HG03135 (cell line): ENCODE measurements at regions not wholly inside any gene's neighbourhood (a gene's known extent, or its start where the extent isn't known, plus 50 kb on each side); places are given as distances from the start of the nearest gene placed in this dataset.

ENCODE experiments used
- ATAC-seq: cut with Tn5 transposase; IDR thresholded peaks from one replicate; pipeline ENCODE4 v1.9.1; 2021; ENCODE audit warnings: mild to moderate bottlenecking, moderate library complexity; ENCODE audit not compliant: unreplicated experiment

DNA sequence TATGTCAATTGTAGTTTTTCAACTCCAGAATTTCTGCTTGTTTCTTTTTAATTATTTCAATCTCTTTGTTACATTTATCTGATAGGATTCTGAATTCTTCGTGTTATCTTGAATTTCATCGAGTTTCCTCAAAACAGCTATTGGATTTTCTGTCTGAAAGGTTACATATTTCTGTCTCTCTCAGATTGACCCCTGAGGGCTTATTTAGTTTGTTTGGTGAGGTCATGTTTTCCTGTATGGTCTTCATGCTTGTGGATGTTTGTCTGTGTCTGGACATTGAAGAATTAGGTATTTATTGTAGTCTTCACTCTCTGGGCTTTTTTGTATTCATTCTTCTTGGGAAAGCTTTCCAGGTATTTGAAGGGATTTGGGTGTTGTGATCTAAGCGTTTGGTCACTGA lies 85.6 kb downstream of the SNAPC1 start:
- ATAC-seq: no peak

DNA sequence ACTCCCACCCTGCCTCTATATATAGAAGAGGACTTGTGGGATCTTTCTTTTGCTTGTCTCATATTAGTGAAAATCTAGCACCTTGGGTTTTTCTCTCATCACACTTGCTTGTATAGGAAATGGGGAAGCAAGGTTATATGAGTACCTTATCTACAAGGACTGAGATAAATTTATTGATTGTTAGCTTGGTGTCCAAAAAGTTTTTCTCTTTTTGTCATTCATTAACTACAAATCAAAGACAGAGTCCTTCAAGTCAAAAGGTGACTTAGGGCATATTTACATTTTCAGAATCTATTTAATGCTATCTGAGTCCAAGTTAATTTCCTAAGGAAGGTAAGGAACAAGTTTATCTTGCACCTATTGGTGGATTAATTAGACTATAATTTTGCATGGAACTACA lies 92.7 kb downstream of the SNAPC1 start:
- ATAC-seq: no peak

DNA sequence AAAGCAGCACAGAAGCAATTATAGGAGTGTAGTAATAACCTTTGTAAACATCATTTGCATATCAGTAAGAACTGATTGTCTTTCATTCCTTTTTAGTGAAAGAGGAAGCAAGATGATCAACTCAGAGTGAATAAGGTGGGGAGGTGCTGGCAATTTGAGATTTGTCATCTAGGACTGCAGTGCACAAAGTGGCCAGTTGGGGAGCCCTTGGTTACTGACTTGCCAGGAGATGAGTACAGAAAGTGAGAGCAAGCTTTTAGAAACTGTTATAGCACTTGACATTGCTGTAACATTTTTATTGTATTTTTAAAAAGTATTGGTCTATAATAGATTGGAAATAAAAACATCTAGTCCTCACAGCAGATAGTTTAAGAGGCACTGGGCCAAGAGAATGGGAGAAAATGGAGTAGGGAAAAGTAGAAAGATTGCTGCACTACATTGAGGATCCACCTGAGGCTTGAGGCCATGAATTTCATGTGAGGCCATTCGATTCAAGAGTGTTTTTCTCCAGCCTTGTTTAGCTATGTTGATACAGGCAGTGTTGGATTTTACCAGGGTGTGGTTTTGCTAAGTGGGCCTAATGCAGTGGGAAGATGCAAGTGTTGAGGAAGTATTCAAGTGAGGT lies 98.2 kb downstream of the SNAPC1 start:
- ATAC-seq: peak; percentile 97

DNA sequence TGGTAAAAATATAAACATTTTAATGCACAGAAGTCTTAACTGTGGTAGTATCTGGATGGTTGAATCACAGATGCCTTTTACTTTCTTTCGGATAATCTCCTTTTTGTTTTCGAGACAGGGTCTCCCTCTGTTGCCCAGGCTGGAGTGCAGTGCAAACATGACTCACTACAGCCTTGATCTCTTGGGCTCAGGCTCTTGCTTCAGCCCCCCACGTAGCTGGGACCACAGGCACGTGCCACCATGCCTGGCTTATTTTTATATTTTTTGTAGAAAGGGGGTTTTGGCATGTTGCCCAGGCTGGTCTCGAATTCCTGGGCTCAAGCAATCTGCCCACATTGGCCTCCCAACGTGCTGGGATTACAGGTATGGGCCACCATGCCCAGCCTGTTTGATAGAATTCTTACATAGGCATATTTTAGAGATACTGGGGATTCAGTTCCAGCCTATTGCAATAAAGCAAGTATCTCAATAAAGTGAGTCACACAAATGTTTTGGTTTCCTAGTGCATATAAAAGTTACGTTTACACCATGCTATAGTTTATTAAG lies 99.2 kb downstream of the SNAPC1 start:
- ATAC-seq: no peak

- ATAC-seq: no peak
Observed at GRCh38 chr14:61864329-61864898, 102.2 kb downstream of the SNAPC1 start.

DNA sequence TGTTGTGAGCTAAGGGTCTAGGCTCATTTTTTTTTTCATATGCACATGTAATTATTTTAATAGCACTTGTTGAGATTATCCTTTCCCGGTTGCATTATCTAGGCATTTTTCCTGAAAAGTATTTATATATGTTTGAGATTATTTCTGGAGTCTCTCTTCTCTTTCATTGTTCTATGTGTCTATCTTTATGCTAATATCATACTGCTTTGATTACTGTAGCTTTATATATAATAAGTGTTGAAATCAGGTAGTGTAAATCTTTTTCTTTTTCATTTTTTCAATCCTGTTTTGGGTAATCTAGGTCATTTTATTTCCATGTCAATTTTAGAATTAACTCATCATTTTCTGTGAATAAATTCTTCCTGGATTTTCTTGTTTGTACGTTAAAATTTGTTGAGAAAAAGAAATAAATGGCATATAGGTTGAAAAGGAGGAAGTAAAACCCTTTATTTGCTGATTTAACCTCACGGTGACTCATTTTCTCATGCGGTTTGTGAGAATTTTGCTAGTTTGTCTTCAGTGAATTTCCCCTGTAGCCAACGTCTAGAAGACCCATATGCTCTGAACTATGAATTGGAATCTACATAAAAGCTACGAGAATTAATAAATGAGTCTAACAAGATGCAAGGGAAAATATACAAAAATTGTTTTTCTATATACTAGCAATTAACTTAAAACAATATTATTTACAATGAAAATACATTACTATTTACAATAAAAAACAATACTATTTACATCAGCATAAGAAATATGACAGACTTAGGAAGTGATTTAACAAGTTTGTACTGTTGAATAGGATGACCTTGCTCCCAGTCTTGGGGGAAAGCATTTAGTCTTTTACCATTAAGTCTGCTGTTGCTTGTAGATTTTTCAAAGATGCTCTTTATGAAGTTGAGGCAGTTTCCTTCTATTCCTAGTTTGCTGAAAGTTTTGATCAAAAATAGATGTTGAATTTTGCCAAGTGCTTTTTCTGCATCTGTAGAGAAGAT lies 105.0 kb downstream of the SNAPC1 start:
- peak; percentile 92 for ATAC-seq

DNA sequence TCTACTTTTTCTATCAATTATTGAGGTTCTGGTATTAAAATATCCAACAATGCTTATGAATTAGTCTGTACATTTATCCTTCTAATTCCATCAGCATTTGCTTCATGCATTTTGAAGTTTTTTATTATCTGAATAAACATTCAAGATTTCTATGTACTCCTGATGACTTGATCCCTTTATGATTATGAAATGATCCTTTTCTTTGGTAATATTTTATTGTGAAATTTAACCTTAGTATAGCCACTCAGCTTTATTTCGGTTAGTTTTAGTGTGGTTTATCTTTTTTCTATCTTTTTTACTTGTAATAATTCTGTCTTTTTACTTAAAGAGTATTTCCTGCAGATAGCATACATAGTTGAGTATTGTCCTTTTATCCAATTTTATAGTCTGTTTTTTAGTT lies 106.6 kb downstream of the SNAPC1 start:
- ATAC-seq: no peak

DNA sequence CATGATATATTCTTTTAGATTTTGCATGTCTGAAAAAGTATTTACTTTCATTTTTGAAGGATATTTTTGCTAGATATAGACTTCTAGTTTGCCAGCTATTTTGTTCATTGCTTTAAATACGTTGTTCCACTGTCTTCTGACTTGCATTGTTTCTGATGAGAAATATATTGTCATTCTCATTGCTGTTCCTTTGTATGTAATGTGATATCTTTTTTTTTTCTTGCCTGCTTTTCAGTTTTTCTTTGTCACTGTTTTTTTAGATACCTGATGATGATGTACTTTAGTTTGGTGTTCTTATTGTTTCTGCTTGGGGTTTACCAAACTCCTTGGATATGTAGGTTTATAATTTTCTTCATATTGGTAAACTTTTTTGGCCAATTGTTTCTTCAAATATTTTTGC lies 107.9 kb downstream of the SNAPC1 start:
- no peak for ATAC-seq

DNA sequence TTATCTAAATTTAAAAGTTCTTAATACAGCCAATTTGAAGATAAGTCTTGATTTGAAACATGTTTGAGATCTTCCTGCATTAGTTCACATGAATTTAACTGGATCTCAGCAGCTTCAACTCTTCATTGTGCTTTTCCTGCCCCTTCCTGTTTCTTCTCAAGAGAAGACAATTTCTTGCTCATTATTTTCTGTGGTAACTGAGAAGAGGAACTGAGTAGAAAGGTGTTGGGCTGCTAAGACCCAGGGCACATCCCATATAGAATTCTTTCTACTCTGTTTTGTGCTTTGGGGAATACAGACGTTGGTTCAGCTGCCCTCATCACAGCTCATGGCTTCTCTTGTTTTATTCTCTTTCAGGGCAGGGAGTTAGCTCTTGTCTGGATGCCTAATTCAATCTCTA lies 110.2 kb downstream of the SNAPC1 start:
- ATAC-seq: peak; percentile 92

- ATAC-seq: no peak
Observed at GRCh38 chr14:61875483-61875882, 113.3 kb downstream of the SNAPC1 start.

GRCh38 chr14:61876362-61877034 lies 114.3 kb downstream of the SNAPC1 start:
- ATAC-seq: no peak

DNA sequence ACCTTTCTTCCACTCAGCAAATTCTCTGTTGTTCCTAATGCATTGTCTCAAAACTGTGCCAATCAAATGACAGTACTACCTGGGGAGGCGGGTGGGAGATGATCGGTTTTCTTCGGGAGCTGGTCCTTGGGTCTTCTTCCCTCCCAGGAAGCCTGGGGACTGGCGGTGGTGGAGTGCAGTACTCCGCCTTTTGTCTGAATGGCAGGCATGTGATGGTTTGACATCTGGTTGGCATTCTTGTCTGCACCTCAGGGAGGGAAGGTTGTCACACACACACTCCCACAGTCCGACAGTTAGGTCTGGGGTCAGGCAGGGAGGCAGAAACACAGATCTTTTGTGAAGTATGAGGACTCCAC lies 114.8 kb downstream of the SNAPC1 start:
- ATAC-seq: no peak

DNA sequence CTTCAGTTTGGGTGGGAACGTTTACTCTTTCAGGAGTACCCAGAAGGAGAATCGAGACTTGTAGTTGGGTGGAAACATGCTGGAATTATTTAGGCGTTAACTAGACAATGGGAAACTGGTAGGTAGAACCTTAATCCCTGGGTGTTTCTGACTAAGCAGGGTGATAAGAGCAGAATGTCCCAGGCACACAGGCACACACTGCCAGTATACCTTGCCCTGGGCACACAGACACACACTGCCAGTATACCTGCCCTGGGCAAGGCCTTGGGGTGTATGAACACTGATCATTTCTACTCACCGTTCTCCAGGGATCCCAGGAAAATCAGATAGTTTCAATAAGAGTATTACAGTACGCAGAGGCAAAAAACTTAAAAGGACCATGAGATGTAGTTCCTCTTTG lies 115.5 kb downstream of the SNAPC1 start:
- ATAC-seq: no peak

DNA sequence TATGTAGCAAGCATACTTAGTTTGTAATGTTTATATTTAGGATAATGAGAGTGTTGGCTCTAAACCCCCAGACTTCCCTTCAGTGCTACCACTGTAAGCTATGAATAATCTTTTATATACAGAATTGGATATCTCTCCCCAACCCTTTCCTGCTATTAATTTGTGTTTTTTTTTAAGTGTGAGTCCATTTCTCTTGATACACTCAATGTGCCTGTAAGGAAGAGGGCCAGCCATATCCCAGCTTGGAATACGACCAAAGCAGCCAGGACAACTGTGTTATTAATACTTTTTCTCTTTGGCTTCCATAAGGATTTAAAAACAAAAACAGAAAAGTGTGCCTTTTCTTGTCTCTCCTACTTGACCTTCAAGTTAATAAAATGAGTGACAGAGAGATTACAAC lies 116.7 kb downstream of the SNAPC1 start:
- ATAC-seq: no peak

DNA sequence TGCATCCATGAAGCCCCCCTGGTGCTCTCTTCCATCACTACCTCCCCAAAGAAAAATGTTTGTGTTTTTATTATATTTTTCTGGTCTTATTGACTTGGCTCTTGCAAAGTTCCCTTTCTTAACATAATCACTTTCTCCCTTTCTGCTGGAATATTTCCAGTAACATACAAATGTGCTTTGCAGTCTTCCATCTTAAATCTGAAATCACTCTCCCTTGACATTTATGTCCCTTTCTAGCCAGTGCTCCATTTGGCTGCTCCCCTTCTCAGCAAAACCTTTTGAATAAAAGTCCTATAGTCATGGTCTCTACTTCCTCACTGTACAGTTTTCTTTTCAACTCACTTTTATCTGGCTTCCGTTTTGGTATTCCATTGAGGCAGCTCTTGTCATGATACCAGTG lies 118.8 kb downstream of the SNAPC1 start:
- no peak for ATAC-seq

- no peak for ATAC-seq
Observed at GRCh38 chr14:61884711-61885110, 122.5 kb downstream of the SNAPC1 start.

GRCh38 chr14:61885203-61885961 lies 123.2 kb downstream of the SNAPC1 start:
- no peak for ATAC-seq

- ATAC-seq: no peak
Observed at GRCh38 chr14:61887628-61888027, 125.4 kb downstream of the SNAPC1 start.

DNA sequence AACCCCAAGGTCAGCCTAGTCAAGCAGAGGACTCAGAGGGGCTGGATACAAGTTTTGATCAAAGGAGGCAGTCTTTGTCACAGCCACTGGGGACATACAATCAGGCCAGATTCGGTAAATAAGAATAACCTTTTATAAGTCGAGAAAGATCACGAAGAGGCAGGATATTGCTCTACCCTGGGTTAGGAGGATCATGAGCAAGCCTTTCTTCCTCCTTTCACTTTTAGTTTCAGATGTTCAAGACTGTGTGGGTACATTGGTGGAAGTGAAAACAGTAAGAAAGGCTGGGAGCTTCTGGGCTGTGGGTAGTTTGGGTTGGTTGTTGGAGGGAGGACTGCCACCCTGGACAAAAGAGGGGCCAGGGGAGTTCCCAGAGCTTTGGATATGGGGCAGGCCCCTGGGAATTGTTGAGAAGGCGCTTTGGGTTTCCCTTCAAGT lies 127.7 kb downstream of the SNAPC1 start:
- ATAC-seq: peak; percentile 99

DNA sequence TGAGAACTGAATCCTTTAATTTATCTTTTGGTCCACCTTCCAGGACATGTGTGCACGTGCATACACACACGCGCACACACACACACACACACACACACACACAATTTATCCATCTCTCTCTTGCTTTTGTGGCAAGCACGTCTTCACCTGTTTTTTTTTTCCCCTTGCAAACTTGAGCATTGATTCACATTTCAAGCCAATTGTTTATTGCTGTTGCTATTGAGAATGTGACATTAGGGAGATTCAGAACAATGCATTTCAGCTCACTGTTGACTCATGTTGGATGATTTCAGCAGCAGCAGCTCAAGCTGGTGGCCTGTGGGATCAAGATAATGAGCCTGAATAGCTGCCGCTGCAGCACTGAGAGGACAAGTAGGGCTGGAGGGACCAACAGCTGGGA lies 128.9 kb downstream of the SNAPC1 start:
- no peak for ATAC-seq
